GM21528 (cell line): ENCODE measurements at regions not wholly inside any gene's neighbourhood (a gene's known extent, or its start where the extent isn't known, plus 50 kb on each side); places are given as distances from the start of the nearest gene placed in this dataset.

Experiments
- ATAC-seq: cut with Tn5 transposase; IDR thresholded peaks from one replicate; pipeline ENCODE4 v1.9.1; 2021; ENCODE audit warnings: mild to moderate bottlenecking, moderate library complexity; ENCODE audit not compliant: unreplicated experiment, low FRiP score

- no peak for ATAC-seq
These were observed 654.5 kb downstream of the RNF144A start for GRCh38 chr2:7571701-7572100.

- ATAC-seq = no peak
These were observed 655.2 kb downstream of the RNF144A start for GRCh38 chr2:7572450-7572849.

GRCh38 chr2:7573166-7573825, 656.1 kb downstream of the RNF144A start:
- no peak for ATAC-seq

- no peak for ATAC-seq
These were observed 657.2 kb downstream of the RNF144A start for GRCh38 chr2:7574385-7574784.

GRCh38 chr2:7577769-7578168, 660.6 kb downstream of the RNF144A start:
- no peak for ATAC-seq

GRCh38 chr2:7584017-7584416, 666.8 kb downstream of the RNF144A start:
- ATAC-seq = no peak

GRCh38 chr2:7586898-7587297, 669.7 kb downstream of the RNF144A start:
- no peak for ATAC-seq

- no peak for ATAC-seq
These were observed 671.1 kb downstream of the RNF144A start for GRCh38 chr2:7588295-7588694.

- no peak for ATAC-seq
These were observed 675.5 kb downstream of the RNF144A start for GRCh38 chr2:7592618-7593140.

- ATAC-seq = no peak
These were observed 676.1 kb downstream of the RNF144A start for GRCh38 chr2:7593360-7593759.

GRCh38 chr2:7594211-7594610, 677.0 kb downstream of the RNF144A start:
- no peak for ATAC-seq

GRCh38 chr2:7595206-7595605, 678.0 kb downstream of the RNF144A start:
- no peak for ATAC-seq

GRCh38 chr2:7598402-7598801, 681.2 kb downstream of the RNF144A start:
- ATAC-seq = no peak

- ATAC-seq = no peak
These were observed 682.4 kb downstream of the RNF144A start for GRCh38 chr2:7599462-7600258.

- ATAC-seq = no peak
These were observed 684.8 kb downstream of the RNF144A start for GRCh38 chr2:7601990-7602389.

GRCh38 chr2:7604456-7604855, 687.2 kb downstream of the RNF144A start:
- ATAC-seq = no peak

- ATAC-seq = no peak
These were observed 690.4 kb downstream of the RNF144A start for GRCh38 chr2:7607441-7608173.

GRCh38 chr2:7609556-7609955, 692.3 kb downstream of the RNF144A start:
- ATAC-seq = no peak

GRCh38 chr2:7609974-7610373, 692.8 kb downstream of the RNF144A start:
- ATAC-seq = no peak

- no peak for ATAC-seq
These were observed 694.5 kb downstream of the RNF144A start for GRCh38 chr2:7611750-7612149.

GRCh38 chr2:7612969-7613368, 695.8 kb downstream of the RNF144A start:
- no peak for ATAC-seq
